BJ (cell line): ENCODE measurements at regions not wholly inside any gene's neighbourhood (a gene's known extent, or its start where the extent isn't known, plus 50 kb on each side); places are given as distances from the start of the nearest gene placed in this dataset.

Experiments used
- CTCF ChIA-PET: fragments of 350-600 bp; formaldehyde crosslinking; extraction: SDS; loops from one replicate; lab custom pipeline; 2021; ENCODE audit warnings: antibody characterized with exemption, inconsistent platforms; lab: Yijun Ruan, JAX
- POLR2A ChIA-PET: fragments of 300-600 bp; sonication (Branson Sonifier 250); formaldehyde crosslinking; extraction: SDS; loops from one replicate; lab custom pipeline; 2021; ENCODE audit warnings: antibody characterized with exemption; lab: Charles Lee
- DNase-seq: peaks from one replicate; pipeline ENCODE4 v3.0.0-alpha.2; 2011; ENCODE audit warnings: low read depth
- H3K27me3 ChIP-seq: 2 replicates; pipeline ENCODE4 v1.6.0; 2011; ENCODE audit warnings: low read length; ENCODE audit not compliant: control insufficient read depth, insufficient read depth
- H3K36me3 ChIP-seq: 2 replicates; pipeline ENCODE4 v1.5.1; 2011; ENCODE audit warnings: low read length; ENCODE audit not compliant: control insufficient read depth, insufficient read depth
- H3K4me3 ChIP-seq: 2 replicates; pipeline ENCODE4 v1.5.1; 2011; ENCODE audit warnings: low read depth, mild to moderate bottlenecking, control low read depth, low read length
- CTCF ChIP-seq: IDR thresholded peaks from 2 replicates; pipeline ENCODE4 v1.5.1; 2011; ENCODE audit warnings: low read depth, mild to moderate bottlenecking, control low read depth, inconsistent platforms, low read length, moderate library complexity; ENCODE audit not compliant: insufficient read depth

- ChIA-PET POLR2A (no interaction called here), CTCF (no interaction called here)
These were observed 243.5 kb downstream of the FOXL1 start for GRCh38 chr16:86821895-86822294.

GRCh38 chr16:86823125-86823524 is 244.8 kb downstream of the FOXL1 start:
- Histone ChIP-seq H3K36me3 (no peaks in the 10 kb centered on the region), H3K4me3 (no peak overlapping the region), H3K27me3 (peaks cover 32% of the 10 kb centered on the region)
- POLR2A ChIA-PET, result interaction anchor here (1.0 kb wide), 1 partner anchor 75 kb away, joined by 3 read pairs; no protein-coding TSS in a partner anchor
- DNase-seq, result no peak
- CTCF ChIA-PET, result no interaction called here
- TF ChIP-seq CTCF, result no peak

More at GRCh38 chr16:86821895-86822294, 243.5 kb downstream of the FOXL1 start:
- TF ChIP-seq CTCF, result no peak
- no peak overlapping the region for H3K4me3 ChIP-seq
- H3K36me3 ChIP-seq, result no peaks in the 10 kb centered on the region
- DNase-seq, result no peak
- peaks cover 32% of the 10 kb centered on the region for H3K27me3 ChIP-seq

GRCh38 chr16:86823888-86824671 is 245.7 kb downstream of the FOXL1 start:
- H3K4me3 ChIP-seq, result no peak overlapping the region
- POLR2A ChIA-PET, result interaction anchor here (1.0 kb wide), 1 partner anchor 74 kb away, joined by 3 read pairs; no protein-coding TSS in a partner anchor
- TF ChIP-seq CTCF, result no peak
- peaks cover 36% of the 10 kb centered on the region for H3K27me3 ChIP-seq
- no peak for DNase-seq
- CTCF ChIA-PET, result no interaction called here
- H3K36me3 ChIP-seq, result no peaks in the 10 kb centered on the region

- DNase-seq, result no peak
- no peak overlapping the region for H3K4me3 ChIP-seq
- peaks cover 34% of the 10 kb centered on the region for H3K27me3 ChIP-seq
- CTCF ChIA-PET, result no interaction called here
- TF ChIP-seq CTCF, result no peak
- no peaks in the 10 kb centered on the region for H3K36me3 ChIP-seq
- POLR2A ChIA-PET, result interaction anchor here (0.6 kb wide), 1 partner anchor 262 kb away, joined by 4 read pairs; no protein-coding TSS in a partner anchor
These were observed 246.5 kb downstream of the FOXL1 start for GRCh38 chr16:86824751-86825296.

GRCh38 chr16:86825631-86826030 is 247.3 kb downstream of the FOXL1 start:
- POLR2A ChIA-PET, result interaction anchor here (0.6 kb wide), 1 partner anchor 261 kb away, joined by 4 read pairs; no protein-coding TSS in a partner anchor
- TF ChIP-seq CTCF, result no peak
- peaks cover 34% of the 10 kb centered on the region for H3K27me3 ChIP-seq
- CTCF ChIA-PET, result no interaction called here
- no peak for DNase-seq
- H3K36me3 ChIP-seq, result no peaks in the 10 kb centered on the region
- no peak overlapping the region for H3K4me3 ChIP-seq
